ENCODE measurements at regions not wholly inside any gene's neighbourhood (a gene's known extent, or its start where the extent isn't known, plus 50 kb on each side); places are given as distances from the start of the nearest gene placed in this dataset.

DNA sequence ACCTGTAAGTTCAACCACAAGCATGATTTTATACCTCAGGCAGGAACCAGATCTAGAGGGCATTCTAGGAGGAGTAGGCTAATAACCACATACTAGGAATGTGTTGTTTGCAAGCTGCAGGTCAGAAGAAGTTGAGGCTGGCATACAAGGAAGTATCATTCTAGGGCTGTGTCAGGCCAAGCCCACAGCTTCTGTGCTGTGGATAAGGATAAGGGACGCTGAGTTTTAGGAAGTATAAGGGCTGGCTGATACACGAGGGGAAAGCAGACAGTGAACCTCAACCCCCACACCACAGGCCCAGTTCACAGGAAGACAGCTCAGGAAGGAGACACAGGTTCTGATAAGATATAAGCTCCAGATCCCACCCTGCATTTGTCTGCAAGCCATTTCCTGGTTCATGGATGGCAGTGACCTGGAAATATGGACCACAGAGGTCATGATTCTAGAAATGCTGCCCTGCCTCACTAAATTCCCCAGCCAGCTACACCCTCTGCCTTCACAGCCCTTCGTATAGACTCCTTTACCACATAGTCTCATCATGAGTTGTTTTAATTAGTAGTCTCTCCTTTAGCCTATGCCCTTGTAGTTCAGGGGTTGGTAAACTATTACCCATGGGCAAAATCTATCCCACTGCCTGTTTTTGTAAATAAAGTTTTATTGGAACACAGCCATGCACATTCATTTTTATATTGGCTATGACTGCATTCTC, 260.7 kb downstream of the OPA1 start:
- CTCF ChIA-PET, result interaction anchor here (0.6 kb wide), 1 partner anchor 73 kb away, joined by 3 read pairs; no protein-coding TSS in a partner anchor
- Histone ChIP-seq H3K9me3 (ENCODE audit: control insufficient read depth, insufficient read depth, low read depth, low read length) (no peaks in the 10 kb centered on the region), H3K4me1 (ENCODE audit: control insufficient read depth, insufficient read depth, low read length) (peaks cover 6% of the 10 kb centered on the region; the same call in 1 of the 2 replicates), H3K27ac (ENCODE audit: extremely low read depth, low read depth, low read length) (no peak overlapping the region), H3K36me3 (ENCODE audit: control insufficient read depth in 2 of 2, insufficient read depth in 1 of 2, low read length in 2 of 2) (no peaks in the 10 kb centered on the region), H3K4me3 (ENCODE audit: low read depth, low read length) (no peak overlapping the region)
- POLR2A ChIA-PET, result no interaction called here
- no peak for TF ChIP-seq ZNF777 (tag by site-specific recombination; IDR thresholded peaks at IDR 0.05; ENCODE audit: borderline replicate concordance)
- no peak for TF ChIP-seq GLI4 (tag by site-specific recombination; IDR thresholded peaks at IDR 0.05)
- TF ChIP-seq WT1 (tag by site-specific recombination; IDR thresholded peaks at IDR 0.05), result no peak
- TF ChIP-seq ZNF350 (tag by site-specific recombination; IDR thresholded peaks at IDR 0.05), result no peak

DNA sequence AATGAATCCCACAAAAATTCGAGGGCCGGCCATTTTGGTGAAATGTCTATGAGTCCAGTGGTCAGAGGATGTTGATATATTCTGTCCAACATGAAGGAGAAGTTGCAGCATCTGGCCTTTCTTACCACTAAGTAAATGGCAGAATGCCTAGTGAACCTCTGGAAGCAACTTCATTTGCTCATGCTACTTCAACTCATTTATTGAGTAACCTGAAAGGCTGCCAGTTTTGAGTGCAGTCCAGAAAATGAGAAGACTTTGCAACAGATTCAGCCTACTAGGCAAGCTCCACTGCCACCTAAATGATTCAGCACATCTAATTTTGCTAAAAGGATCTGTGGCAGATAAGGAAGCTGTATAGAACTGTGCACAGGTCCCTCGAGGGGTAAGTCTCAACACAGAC, 265.0 kb downstream of the OPA1 start:
- Histone ChIP-seq H3K9me3 (ENCODE audit: control insufficient read depth, insufficient read depth, low read depth, low read length) (no peaks in the 10 kb centered on the region), H3K27ac (ENCODE audit: extremely low read depth, low read depth, low read length) (no peak overlapping the region), H3K4me3 (ENCODE audit: low read depth, low read length) (no peak overlapping the region), H3K36me3 (ENCODE audit: control insufficient read depth in 2 of 2, insufficient read depth in 1 of 2, low read length in 2 of 2) (no peaks in the 10 kb centered on the region), H3K4me1 (ENCODE audit: control insufficient read depth, insufficient read depth, low read length) (no peaks in the 10 kb centered on the region)
- ChIA-PET CTCF (no interaction called here), POLR2A (no interaction called here)
- TF ChIP-seq IKZF3 (tag by site-specific recombination; IDR thresholded peaks at IDR 0.05), result no peak
- no peak for TF ChIP-seq ZNF777 (tag by site-specific recombination; IDR thresholded peaks at IDR 0.05; ENCODE audit: borderline replicate concordance)
- TF ChIP-seq ZBTB17 (tag by site-specific recombination; IDR thresholded peaks at IDR 0.05), result no peak

DNA sequence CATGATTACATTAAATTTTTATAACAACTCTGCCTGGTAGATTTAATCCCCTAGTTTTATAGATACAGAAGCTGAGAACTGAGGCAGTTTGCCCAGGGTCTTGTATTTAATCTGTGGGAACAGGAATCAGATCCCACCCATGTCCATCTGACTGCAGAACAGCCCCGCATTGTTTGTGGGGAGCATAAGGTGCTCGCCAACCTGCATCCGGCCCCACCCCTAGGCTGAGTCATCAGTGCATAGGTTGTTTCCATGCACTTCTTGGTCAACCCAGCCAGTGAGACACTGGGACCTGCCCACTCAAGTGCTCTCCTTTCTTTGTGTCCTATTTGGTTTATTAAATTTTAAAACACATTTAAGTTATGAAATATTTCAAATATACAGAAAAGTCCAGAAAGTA, 266.2 kb downstream of the OPA1 start:
- Histone ChIP-seq H3K9me3 (ENCODE audit: control insufficient read depth, insufficient read depth, low read depth, low read length) (no peaks in the 10 kb centered on the region), H3K27ac (ENCODE audit: extremely low read depth, low read depth, low read length) (no peak overlapping the region), H3K36me3 (ENCODE audit: control insufficient read depth in 2 of 2, insufficient read depth in 1 of 2, low read length in 2 of 2) (no peaks in the 10 kb centered on the region), H3K4me3 (ENCODE audit: low read depth, low read length) (no peak overlapping the region), H3K4me1 (ENCODE audit: control insufficient read depth, insufficient read depth, low read length) (no peaks in the 10 kb centered on the region)
- POLR2A ChIA-PET, result no interaction called here
- CTCF ChIA-PET, result interaction anchor here (0.6 kb wide), 1 partner anchor 42 kb away, joined by 3 read pairs; no protein-coding TSS in a partner anchor
- TF ChIP-seq, protein P1, sequence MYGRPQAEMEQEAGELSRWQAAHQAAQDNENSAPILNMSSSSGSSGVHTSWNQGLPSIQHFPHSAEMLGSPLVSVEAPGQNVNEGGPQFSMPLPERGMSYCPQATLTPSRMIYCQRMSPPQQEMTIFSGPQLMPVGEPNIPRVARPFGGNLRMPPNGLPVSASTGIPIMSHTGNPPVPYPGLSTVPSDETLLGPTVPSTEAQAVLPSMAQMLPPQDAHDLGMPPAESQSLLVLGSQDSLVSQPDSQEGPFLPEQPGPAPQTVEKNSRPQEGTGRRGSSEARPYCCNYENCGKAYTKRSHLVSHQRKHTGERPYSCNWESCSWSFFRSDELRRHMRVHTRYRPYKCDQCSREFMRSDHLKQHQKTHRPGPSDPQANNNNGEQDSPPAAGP (tag by site-specific recombination; IDR thresholded peaks at IDR 0.05), result no peak
- no peak for TF ChIP-seq ZBTB7A (tag by site-specific recombination; IDR thresholded peaks at IDR 0.05; ENCODE audit: low read depth)
- TF ChIP-seq ZSCAN30 (tag by site-specific recombination; IDR thresholded peaks at IDR 0.05), result no peak
- TF ChIP-seq ZNF10 (tag by site-specific recombination; IDR thresholded peaks at IDR 0.05), result no peak
- TF ChIP-seq, protein P2, sequence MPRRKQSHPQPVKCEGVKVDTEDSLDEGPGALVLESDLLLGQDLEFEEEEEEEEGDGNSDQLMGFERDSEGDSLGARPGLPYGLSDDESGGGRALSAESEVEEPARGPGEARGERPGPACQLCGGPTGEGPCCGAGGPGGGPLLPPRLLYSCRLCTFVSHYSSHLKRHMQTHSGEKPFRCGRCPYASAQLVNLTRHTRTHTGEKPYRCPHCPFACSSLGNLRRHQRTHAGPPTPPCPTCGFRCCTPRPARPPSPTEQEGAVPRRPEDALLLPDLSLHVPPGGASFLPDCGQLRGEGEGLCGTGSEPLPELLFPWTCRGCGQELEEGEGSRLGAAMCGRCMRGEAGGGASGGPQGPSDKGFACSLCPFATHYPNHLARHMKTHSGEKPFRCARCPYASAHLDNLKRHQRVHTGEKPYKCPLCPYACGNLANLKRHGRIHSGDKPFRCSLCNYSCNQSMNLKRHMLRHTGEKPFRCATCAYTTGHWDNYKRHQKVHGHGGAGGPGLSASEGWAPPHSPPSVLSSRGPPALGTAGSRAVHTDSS (tag by site-specific recombination; IDR thresholded peaks at IDR 0.05), result no peak
- no peak for TF ChIP-seq ZNF416 (tag by site-specific recombination; IDR thresholded peaks at IDR 0.05)
- TF ChIP-seq, protein P3, sequence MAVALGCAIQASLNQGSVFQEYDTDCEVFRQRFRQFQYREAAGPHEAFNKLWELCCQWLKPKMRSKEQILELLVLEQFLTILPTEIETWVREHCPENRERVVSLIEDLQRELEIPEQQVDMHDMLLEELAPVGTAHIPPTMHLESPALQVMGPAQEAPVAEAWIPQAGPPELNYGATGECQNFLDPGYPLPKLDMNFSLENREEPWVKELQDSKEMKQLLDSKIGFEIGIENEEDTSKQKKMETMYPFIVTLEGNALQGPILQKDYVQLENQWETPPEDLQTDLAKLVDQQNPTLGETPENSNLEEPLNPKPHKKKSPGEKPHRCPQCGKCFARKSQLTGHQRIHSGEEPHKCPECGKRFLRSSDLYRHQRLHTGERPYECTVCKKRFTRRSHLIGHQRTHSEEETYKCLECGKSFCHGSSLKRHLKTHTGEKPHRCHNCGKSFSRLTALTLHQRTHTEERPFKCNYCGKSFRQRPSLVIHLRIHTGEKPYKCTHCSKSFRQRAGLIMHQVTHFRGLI (tag by site-specific recombination; IDR thresholded peaks at IDR 0.05), result no peak
- no peak for TF ChIP-seq ZNF202 (tag by site-specific recombination; IDR thresholded peaks at IDR 0.05; ENCODE audit: borderline replicate concordance)
- no peak for TF ChIP-seq ZNF157 (tag by site-specific recombination; IDR thresholded peaks at IDR 0.05)
- TF ChIP-seq ZNF76 (tag by site-specific recombination; IDR thresholded peaks at IDR 0.05; ENCODE audit: borderline replicate concordance, low read depth), result no peak
- no peak for TF ChIP-seq ZNF561 (tag by site-specific recombination; IDR thresholded peaks at IDR 0.05; ENCODE audit: borderline replicate concordance)
- TF ChIP-seq ZNF843 (tag by site-specific recombination; IDR thresholded peaks at IDR 0.05), result no peak
- no peak for TF ChIP-seq ZNF544 (tag by site-specific recombination; IDR thresholded peaks at IDR 0.05)
- no peak for TF ChIP-seq ZNF596 (tag by site-specific recombination; IDR thresholded peaks at IDR 0.05)
- no peak for TF ChIP-seq FEZF1 (tag by site-specific recombination; IDR thresholded peaks at IDR 0.05)

Data from HEK293 (cell line).